ENCODE measurements at regions not wholly inside any gene's neighbourhood (a gene's known extent, or its start where the extent isn't known, plus 50 kb on each side); places are given as distances from the start of the nearest gene placed in this dataset.

DNA sequence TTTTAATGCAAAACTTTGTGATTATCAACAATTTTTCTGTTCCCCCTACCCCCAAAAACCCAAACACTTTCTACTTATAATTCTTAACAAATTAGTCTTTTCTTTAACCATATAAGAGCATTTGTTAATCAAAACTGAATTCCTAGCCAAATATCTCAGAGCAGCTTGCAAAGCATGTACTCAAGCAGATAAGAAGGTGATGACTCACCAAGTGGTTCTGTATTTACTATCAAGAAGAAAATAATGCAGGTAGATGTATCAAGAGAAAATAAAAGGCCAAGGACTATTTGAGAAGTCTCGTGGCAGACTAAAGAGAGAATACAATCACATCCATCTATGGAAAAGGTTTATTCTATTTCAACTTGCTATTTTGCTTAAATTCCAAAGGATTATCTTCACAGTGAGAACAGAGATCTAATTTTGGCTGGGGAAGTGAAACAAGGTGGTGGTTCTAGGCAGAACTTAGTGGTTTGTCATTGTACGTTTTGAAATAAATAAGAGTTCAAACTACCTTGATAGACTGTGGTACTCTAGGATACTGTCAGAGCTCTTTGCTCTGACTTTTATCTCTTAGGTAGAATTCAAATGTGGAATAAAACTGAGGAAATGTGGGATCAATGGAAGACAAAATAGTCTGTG lies 94.7 kb upstream of the NRIP1 start:
- Histone ChIP-seq H3K4me1 (no peaks in the 10 kb centered on the region), H3F3A (ENCODE audit: low read depth) (no peaks in the 10 kb centered on the region), H3K79me2 (ENCODE audit: low read depth) (no peaks in the 10 kb centered on the region), H3K4me3 (no peak overlapping the region), H4K20me1 (ENCODE audit: low read depth) (no peaks in the 10 kb centered on the region), H3K27ac (no peak overlapping the region), H3K4me2 (no peak overlapping the region), H3K9me3 (ENCODE audit: low read depth) (no peaks in the 10 kb centered on the region), H3K27me3 (no peaks in the 10 kb centered on the region), H2AFZ (replicated peaks) (no peak overlapping the region), H3K9ac (no peak overlapping the region), H3K36me3 (no peaks in the 10 kb centered on the region)
- H3K36me3 Mint-ChIP-seq: peaks cover 3% of the 10 kb centered on the region
- peaks cover 32% of the 10 kb centered on the region for H3K9me3 Mint-ChIP-seq
- TF ChIP-seq CTCF (IDR thresholded peaks at IDR 0.05) (no peak), EZH2 (IDR thresholded peaks at IDR 0.05) (no peak), EZH2phosphoT487 (IDR thresholded peaks at IDR 0.05) (no peak)
- DNase-seq (ENCODE audit: low spot score): no peak
- no peak overlapping the region for H3K4me3 Mint-ChIP-seq
- no peaks in the 10 kb centered on the region for H3K27me3 Mint-ChIP-seq (ENCODE audit: insufficient read depth, low read depth)
- no peaks in the 10 kb centered on the region for H3K4me1 Mint-ChIP-seq
- H3K27ac Mint-ChIP-seq: no peak overlapping the region

- Mint-ChIP-seq H3K27ac (no peak overlapping the region), H3K4me1 (no peaks in the 10 kb centered on the region), H3K36me3 (no peaks in the 10 kb centered on the region), H3K4me3 (no peak overlapping the region), H3K27me3 (ENCODE audit: insufficient read depth, low read depth) (no peaks in the 10 kb centered on the region), H3K9me3 (peaks cover 28% of the 10 kb centered on the region)
- no peak overlapping the region for H2AFZ ChIP-seq (replicated peaks)
- no peaks in the 10 kb centered on the region for H3K36me3 ChIP-seq
- H3K9ac ChIP-seq: no peak overlapping the region
- no peaks in the 10 kb centered on the region for H4K20me1 ChIP-seq (ENCODE audit: low read depth)
- no peaks in the 10 kb centered on the region for H3F3A ChIP-seq (ENCODE audit: low read depth)
- H3K27ac ChIP-seq: no peak overlapping the region
- H3K4me1 ChIP-seq: no peaks in the 10 kb centered on the region
- no peaks in the 10 kb centered on the region for H3K9me3 ChIP-seq (ENCODE audit: low read depth)
- no peak overlapping the region for H3K4me2 ChIP-seq
- H3K4me3 ChIP-seq: no peak overlapping the region
- TF ChIP-seq CTCF (IDR thresholded peaks at IDR 0.05) (no peak), EZH2phosphoT487 (IDR thresholded peaks at IDR 0.05) (no peak), EZH2 (IDR thresholded peaks at IDR 0.05) (no peak)
- H3K79me2 ChIP-seq (ENCODE audit: low read depth): no peaks in the 10 kb centered on the region
- no peaks in the 10 kb centered on the region for H3K27me3 ChIP-seq
- DNase-seq (ENCODE audit: low spot score): no peak
Observed at GRCh38 chr21:15160136-15160535, 95.3 kb upstream of the NRIP1 start.

DNA sequence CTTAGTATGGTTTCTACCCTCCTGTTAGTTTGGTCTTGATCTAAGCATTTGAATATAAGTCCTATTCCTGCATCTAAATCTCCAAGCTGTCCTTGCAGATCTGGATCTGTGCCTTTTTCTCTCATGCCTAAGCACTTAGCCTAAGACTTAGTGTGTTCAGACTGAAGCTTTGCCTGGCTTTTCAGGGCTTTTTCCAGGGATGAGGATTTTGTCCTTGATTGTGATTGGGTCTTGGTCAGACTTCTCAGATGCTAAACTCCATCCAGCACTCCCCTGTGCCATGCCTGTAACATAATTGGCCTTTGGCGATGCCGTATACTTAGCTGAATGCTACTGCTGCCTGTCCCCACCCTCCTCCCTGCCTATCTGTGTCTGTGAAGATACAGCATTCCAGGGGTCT lies 98.1 kb upstream of the NRIP1 start:
- no peaks in the 10 kb centered on the region for H3K36me3 Mint-ChIP-seq

More for the DNA sequence above, 98.1 kb upstream of the NRIP1 start:
- no peak overlapping the region for H3K4me3 ChIP-seq
- Mint-ChIP-seq H3K27me3 (ENCODE audit: insufficient read depth, low read depth) (no peaks in the 10 kb centered on the region), H3K4me1 (no peaks in the 10 kb centered on the region), H3K4me3 (no peak overlapping the region), H3K9me3 (peaks cover 9% of the 10 kb centered on the region), H3K27ac (no peak overlapping the region)
- no peak for DNase-seq (ENCODE audit: low spot score)
- H3K79me2 ChIP-seq (ENCODE audit: low read depth): no peaks in the 10 kb centered on the region
- no peak overlapping the region for H2AFZ ChIP-seq (replicated peaks)
- H3F3A ChIP-seq (ENCODE audit: low read depth): no peaks in the 10 kb centered on the region
- no peaks in the 10 kb centered on the region for H3K9me3 ChIP-seq (ENCODE audit: low read depth)
- H3K36me3 ChIP-seq: no peaks in the 10 kb centered on the region
- TF ChIP-seq EZH2 (IDR thresholded peaks at IDR 0.05) (no peak), CTCF (IDR thresholded peaks at IDR 0.05) (no peak), EZH2phosphoT487 (IDR thresholded peaks at IDR 0.05) (no peak)
- H3K27ac ChIP-seq: no peak overlapping the region
- no peaks in the 10 kb centered on the region for H3K4me1 ChIP-seq
- no peak overlapping the region for H3K9ac ChIP-seq
- H4K20me1 ChIP-seq (ENCODE audit: low read depth): no peaks in the 10 kb centered on the region
- H3K4me2 ChIP-seq: no peak overlapping the region
- H3K27me3 ChIP-seq: no peaks in the 10 kb centered on the region

Measured in neural progenitor cell (in vitro differentiated cells).